ENCODE measurements at regions not wholly inside any gene's neighbourhood (a gene's known extent, or its start where the extent isn't known, plus 50 kb on each side); places are given as distances from the start of the nearest gene placed in this dataset.

DNA sequence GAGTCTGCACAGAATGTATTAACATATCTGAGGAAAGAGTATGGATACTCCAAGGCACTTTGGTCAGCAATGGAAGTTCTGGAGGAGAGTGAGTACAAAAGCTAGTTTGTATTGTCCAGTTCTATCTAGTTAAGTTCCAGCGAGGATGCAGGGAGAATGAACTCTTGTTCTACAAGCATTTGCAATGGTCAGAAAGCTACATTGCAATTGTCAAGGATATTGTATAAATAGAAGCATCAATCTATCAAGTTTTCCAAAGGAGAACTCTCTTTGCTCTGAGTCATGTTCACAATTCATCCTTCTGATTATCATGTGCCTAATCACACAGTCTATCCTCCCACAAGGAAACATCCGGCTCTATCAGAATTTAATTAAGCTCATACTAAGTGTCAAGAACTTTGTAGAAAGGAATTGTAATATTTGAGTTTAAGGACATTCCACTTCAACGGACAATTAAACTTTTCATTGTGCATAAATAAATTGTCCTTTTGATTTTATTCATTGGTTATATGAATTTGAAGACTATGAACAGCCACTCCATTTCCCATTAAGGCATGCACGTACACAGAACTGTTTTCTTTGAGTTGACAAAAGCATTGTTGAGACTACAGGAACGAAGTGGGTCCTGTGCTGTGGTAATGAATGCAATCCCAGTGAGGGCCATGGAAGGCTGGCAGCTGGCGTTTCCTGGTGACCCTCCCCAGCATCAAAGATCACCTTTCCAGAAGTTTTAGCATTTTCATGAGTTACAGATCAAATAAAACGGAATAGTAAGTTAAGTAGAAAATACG is 973.5 kb upstream of the GOT2 start:
- Histone ChIP-seq H3K27ac (no peak overlapping the region), H3K4me3 (replicated peaks in 1 of 3) (no peak overlapping the region)

DNA sequence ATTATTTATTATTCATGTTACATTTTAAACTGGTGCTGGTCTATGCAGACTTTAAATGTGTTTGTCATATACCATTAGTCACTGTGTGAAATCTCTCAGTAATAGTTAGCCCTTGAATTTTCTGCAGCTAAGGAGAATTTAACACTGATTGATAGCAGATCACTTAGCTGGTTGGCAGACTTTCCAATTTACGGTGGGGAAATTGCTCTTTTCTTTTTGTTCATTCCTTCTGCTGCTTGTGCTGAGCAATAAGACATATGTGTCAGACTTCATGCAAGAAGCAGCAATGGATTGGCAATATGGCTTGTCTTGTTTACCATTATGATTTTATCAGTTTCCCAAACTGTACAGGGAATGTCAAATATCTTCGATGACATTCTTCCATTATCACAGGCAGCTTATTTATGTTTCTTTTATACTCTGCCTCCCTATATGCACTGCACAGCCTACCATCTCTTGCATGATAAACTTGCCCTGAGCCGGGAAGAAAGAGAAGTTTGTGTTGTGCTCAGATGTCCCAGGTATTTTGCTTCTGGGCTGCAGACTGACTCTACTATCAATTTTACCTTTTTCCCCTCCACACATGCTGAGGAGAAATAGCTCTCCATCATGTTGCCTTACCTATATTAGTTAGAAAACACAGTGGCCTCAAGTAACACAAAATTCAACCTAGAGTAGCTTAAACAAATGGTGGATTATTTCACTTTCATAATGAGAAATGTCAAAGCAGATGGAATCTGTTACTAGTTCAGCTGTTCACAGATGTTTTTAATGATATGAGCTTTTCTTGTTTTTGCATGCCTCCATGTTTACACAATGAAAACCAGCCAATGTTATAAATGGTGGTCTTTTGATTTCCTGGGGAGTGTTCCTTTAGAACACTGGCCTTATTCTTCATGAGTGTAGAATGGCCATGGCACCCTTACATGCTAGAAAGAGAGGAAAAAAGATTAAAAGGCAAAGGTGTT is 968.1 kb upstream of the GOT2 start:
- H3K4me1 ChIP-seq: no peaks in the 10 kb centered on the region
- DNase-seq: no peak
- H3K4me3 ChIP-seq (replicated peaks in 1 of 3): no peak overlapping the region
- H3K27ac ChIP-seq: no peak overlapping the region
- intact Hi-C loops (cut with DNase I): no loop called here
- TF ChIP-seq, protein P1, sequence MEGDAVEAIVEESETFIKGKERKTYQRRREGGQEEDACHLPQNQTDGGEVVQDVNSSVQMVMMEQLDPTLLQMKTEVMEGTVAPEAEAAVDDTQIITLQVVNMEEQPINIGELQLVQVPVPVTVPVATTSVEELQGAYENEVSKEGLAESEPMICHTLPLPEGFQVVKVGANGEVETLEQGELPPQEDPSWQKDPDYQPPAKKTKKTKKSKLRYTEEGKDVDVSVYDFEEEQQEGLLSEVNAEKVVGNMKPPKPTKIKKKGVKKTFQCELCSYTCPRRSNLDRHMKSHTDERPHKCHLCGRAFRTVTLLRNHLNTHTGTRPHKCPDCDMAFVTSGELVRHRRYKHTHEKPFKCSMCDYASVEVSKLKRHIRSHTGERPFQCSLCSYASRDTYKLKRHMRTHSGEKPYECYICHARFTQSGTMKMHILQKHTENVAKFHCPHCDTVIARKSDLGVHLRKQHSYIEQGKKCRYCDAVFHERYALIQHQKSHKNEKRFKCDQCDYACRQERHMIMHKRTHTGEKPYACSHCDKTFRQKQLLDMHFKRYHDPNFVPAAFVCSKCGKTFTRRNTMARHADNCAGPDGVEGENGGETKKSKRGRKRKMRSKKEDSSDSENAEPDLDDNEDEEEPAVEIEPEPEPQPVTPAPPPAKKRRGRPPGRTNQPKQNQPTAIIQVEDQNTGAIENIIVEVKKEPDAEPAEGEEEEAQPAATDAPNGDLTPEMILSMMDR (IDR thresholded peaks at IDR 0.05): no peak
- no peak for TF ChIP-seq POLR2A (IDR thresholded peaks at IDR 0.05)
- no peaks in the 10 kb centered on the region for H3K36me3 ChIP-seq
- WGBS, 2 donors: 66 to 77% methylated on average over 3 of the region's 3 CpGs
- H3K27me3 ChIP-seq: no peaks in the 10 kb centered on the region
- no peaks in the 10 kb centered on the region for H3K9me3 ChIP-seq

More for the DNA sequence above, 973.5 kb upstream of the GOT2 start:
- Histone ChIP-seq H3K27me3 (no peaks in the 10 kb centered on the region), H3K36me3 (no peaks in the 10 kb centered on the region), H3K4me1 (no peaks in the 10 kb centered on the region), H3K9me3 (no peaks in the 10 kb centered on the region)
- intact Hi-C loops (cut with DNase I): no loop called here
- TF ChIP-seq POLR2A (IDR thresholded peaks at IDR 0.05): no peak
- TF ChIP-seq, protein P1 (IDR thresholded peaks at IDR 0.05): no peak
- no peak for DNase-seq
- WGBS, 2 donors: 78 to 79% methylated on average over 8 of the region's 8 CpGs

DNA sequence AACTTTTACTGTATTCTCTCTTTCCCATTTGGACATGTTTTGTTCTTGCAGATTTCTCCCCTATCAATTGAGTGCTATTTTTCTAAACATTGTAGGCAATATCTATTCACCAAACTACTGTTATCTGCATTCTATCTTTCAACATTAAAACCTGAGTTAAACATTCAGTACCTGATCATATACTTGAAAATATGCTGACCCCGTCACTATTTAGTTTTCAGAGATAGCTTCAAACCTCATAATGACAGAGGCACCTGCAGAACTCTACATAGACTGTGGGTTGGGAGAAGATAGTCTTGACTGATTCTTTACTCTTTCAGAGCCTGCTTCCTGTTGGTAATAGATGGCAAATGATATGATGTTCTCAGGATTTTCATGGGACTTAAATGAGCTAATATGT is 965.7 kb upstream of the GOT2 start:
- intact Hi-C loops (cut with DNase I): no loop called here
- TF ChIP-seq, protein P1 (IDR thresholded peaks at IDR 0.05): no peak
- no peak for TF ChIP-seq POLR2A (IDR thresholded peaks at IDR 0.05)
- Histone ChIP-seq H3K4me3 (replicated peaks in 1 of 3) (no peak overlapping the region), H3K27me3 (no peaks in the 10 kb centered on the region), H3K4me1 (no peaks in the 10 kb centered on the region), H3K9me3 (no peaks in the 10 kb centered on the region), H3K27ac (no peak overlapping the region), H3K36me3 (no peaks in the 10 kb centered on the region)
- WGBS, 2 donors: 86 to 91% methylated on average over 1 of the region's 1 CpG
- DNase-seq: no peak

DNA sequence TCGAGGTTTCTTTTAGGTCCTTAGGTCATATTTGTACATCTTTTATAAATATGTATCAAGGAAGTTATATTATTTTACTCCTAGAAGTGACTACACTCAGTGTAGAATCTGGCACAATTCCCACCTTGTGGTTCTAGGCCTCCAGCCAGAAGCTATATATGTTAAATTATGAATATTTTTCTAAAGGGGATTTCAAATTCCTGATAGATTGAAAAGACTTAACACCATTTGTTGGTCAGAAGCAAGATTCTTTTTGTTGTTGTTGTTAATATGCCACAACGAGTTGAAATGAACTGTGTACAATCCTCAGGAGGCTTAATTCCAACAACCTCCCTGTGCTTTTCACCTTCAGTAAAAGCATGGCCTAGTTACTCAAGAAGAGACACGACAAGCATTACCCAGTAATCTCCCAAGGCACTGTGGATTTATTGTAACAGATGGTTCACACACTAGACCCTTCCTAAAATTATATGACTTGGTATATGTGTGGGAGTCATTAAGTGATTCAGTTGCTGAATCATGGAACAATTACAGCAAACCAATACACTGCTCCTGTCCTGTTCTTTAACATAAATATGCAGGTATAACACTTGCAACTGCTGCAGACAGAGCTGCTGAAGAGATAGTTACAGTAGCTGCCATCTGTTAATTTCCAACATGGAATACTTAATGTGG is 964.4 kb upstream of the GOT2 start:
- H3K4me3 ChIP-seq (replicated peaks in 1 of 3): no peak overlapping the region
- DNase-seq: no peak
- no peaks in the 10 kb centered on the region for H3K9me3 ChIP-seq
- H3K4me1 ChIP-seq: no peaks in the 10 kb centered on the region
- H3K36me3 ChIP-seq: no peaks in the 10 kb centered on the region
- TF ChIP-seq, protein P1 (IDR thresholded peaks at IDR 0.05): no peak
- TF ChIP-seq POLR2A (IDR thresholded peaks at IDR 0.05): no peak
- 37 to 62% methylated on average over 3 of the region's 3 CpGs for WGBS, 2 donors
- no peaks in the 10 kb centered on the region for H3K27me3 ChIP-seq
- H3K27ac ChIP-seq: no peak overlapping the region
- intact Hi-C loops (cut with DNase I): no loop called here
